Fibroblast of lung (primary cell): ENCODE measurements at regions not wholly inside any gene's neighbourhood (a gene's known extent, or its start where the extent isn't known, plus 50 kb on each side); places are given as distances from the start of the nearest gene placed in this dataset.

Experiments
- DNase-seq, 2 donors: peaks; one replicate each; pipeline versions ENCODE4 v3.0.0 to v3.0.0-alpha.2; 2010; ENCODE audit warnings: low read depth in 2 of 2
- H2AFZ ChIP-seq: 2 replicates; pipeline ENCODE4 v1.5.1; 2012; ENCODE audit warnings: low read length, control low read depth, inconsistent platforms
- H3K27ac ChIP-seq: 2 replicates; pipeline ENCODE4 v1.5.1; 2011; ENCODE audit warnings: low read length, control low read depth; ENCODE audit not compliant: insufficient read depth
- H3K27me3 ChIP-seq: 2 replicates; pipeline ENCODE4 v1.5.1; 2011; ENCODE audit warnings: mild to moderate bottlenecking, low read length; ENCODE audit not compliant: control insufficient read depth, insufficient read depth
- H3K36me3 ChIP-seq: 2 replicates; pipeline ENCODE4 v1.5.1; 2011; ENCODE audit warnings: low read length; ENCODE audit not compliant: control insufficient read depth, insufficient read depth
- H3K4me1 ChIP-seq: 2 replicates; pipeline ENCODE4 v1.5.1; 2011; ENCODE audit warnings: low read length; ENCODE audit not compliant: control insufficient read depth, insufficient read depth; ENCODE audit errors: extremely low read depth
- H3K4me2 ChIP-seq: 2 replicates; pipeline ENCODE4 v1.5.1; 2011; ENCODE audit warnings: low read length, control low read depth; ENCODE audit not compliant: insufficient read depth; ENCODE audit errors: extremely low read depth
- H3K4me3 ChIP-seq, 4 experiments: fragments of 200-600 bp in 1 of 4; sonication (generic) in 1 of 4; replicated peaks in 1 of 4; 2 replicates each; pipeline ENCODE4 v1.5.1; 2011 to 2016; ENCODE audit warnings: low read length in 4 of 4, low read depth in 3 of 4, mild to moderate bottlenecking in 3 of 4, control low read depth in 2 of 4, inconsistent platforms in 1 of 4, mixed read lengths in 1 of 4; ENCODE audit not compliant: insufficient read depth in 1 of 4; ENCODE audit errors: control extremely low read depth in 1 of 4
- H3K79me2 ChIP-seq: 2 replicates; pipeline ENCODE4 v1.5.1; 2012; ENCODE audit warnings: mild to moderate bottlenecking, low read length, inconsistent platforms; ENCODE audit not compliant: control insufficient read depth, insufficient read depth
- H3K9ac ChIP-seq: 2 replicates; pipeline ENCODE4 v1.5.1; 2011; ENCODE audit warnings: mild to moderate bottlenecking, low read length, control low read depth; ENCODE audit not compliant: insufficient read depth
- H3K9me3 ChIP-seq: 2 replicates; pipeline ENCODE4 v1.5.1; 2012; ENCODE audit warnings: low read depth, low read length; ENCODE audit not compliant: control insufficient read depth, insufficient read depth
- H4K20me1 ChIP-seq: 2 replicates; pipeline ENCODE4 v1.5.1; 2011; ENCODE audit warnings: low read length; ENCODE audit not compliant: control insufficient read depth, insufficient read depth; ENCODE audit errors: extremely low read depth
- CTCF ChIP-seq, 2 donors: IDR thresholded peaks in 1 of 2; conservative IDR thresholded peaks in 1 of 2; 1 replicate in 1 of 2; 2 replicates in 1 of 2; pipeline ENCODE4 v1.5.1; 2011 to 2012; ENCODE audit warnings: low read length in 2 of 2, control low read depth in 1 of 2, inconsistent platforms in 1 of 2, low read depth in 1 of 2, mild to moderate bottlenecking in 1 of 2
- EZH2 ChIP-seq: IDR thresholded peaks from 2 replicates; pipeline ENCODE4 v1.5.1; 2012; ENCODE audit warnings: low read length, control low read depth, mild to moderate bottlenecking; ENCODE audit errors: missing control alignments

GRCh38 chr6:168133168-168133561, 54.2 kb upstream of the FRMD1 start:
- Histone ChIP-seq H3K79me2 (no peaks in the 10 kb centered on the region), H4K20me1 (no peaks in the 10 kb centered on the region), H3K4me1 (peaks cover 2% of the 10 kb centered on the region), H3K4me2 (peak overlapping the region; percentile 60), H3K9me3 (no peaks in the 10 kb centered on the region), H3K36me3 (no peaks in the 10 kb centered on the region), H2AFZ (no peak overlapping the region), H3K4me3 (peak overlapping the region in 1 of 4 experiments; percentile 44), H3K27me3 (no peaks in the 10 kb centered on the region), H3K9ac (no peak overlapping the region), H3K27ac (peak overlapping the region; percentile 67)
- TF ChIP-seq EZH2 (no peak), CTCF (conservative IDR thresholded peaks at IDR 0.05 in 1 of 2, IDR thresholded peaks at IDR 0.05 in 1 of 2; ENCODE audit: low read depth in 1 of 2, low read length in 2 of 2) (no peak)
- peak; percentile 62 to 65 for DNase-seq

- Histone ChIP-seq H3K27me3 (no peaks in the 10 kb centered on the region), H2AFZ (peak overlapping the region; percentile 52), H3K4me1 (peaks cover 2% of the 10 kb centered on the region), H3K9me3 (no peaks in the 10 kb centered on the region), H3K4me3 (peak overlapping the region in 1 of 4 experiments; percentile 44), H3K27ac (peak overlapping the region; percentile 67), H3K9ac (no peak overlapping the region), H3K36me3 (no peaks in the 10 kb centered on the region), H4K20me1 (no peaks in the 10 kb centered on the region), H3K4me2 (peak overlapping the region; percentile 77), H3K79me2 (no peaks in the 10 kb centered on the region)
- DNase-seq = peak; percentile 51 to 82
- peak; percentile 31 to 33 for TF ChIP-seq CTCF (conservative IDR thresholded peaks at IDR 0.05 in 1 of 2, IDR thresholded peaks at IDR 0.05 in 1 of 2; ENCODE audit: low read depth in 1 of 2, low read length in 2 of 2)
- no peak for TF ChIP-seq EZH2
Measured at GRCh38 chr6:168132531-168133167, 53.6 kb upstream of the FRMD1 start.

GRCh38 chr6:168131464-168132415, 52.7 kb upstream of the FRMD1 start:
- DNase-seq = no peak
- no peaks in the 10 kb centered on the region for H3K27me3 ChIP-seq
- no peaks in the 10 kb centered on the region for H3K36me3 ChIP-seq
- no peaks in the 10 kb centered on the region for H3K79me2 ChIP-seq
- H3K9ac ChIP-seq = no peak overlapping the region
- TF ChIP-seq EZH2 (no peak), CTCF (conservative IDR thresholded peaks at IDR 0.05 in 1 of 2, IDR thresholded peaks at IDR 0.05 in 1 of 2; ENCODE audit: low read depth in 1 of 2, low read length in 2 of 2) (no peak)
- H3K9me3 ChIP-seq = no peaks in the 10 kb centered on the region
- peaks cover 2% of the 10 kb centered on the region for H3K4me1 ChIP-seq
- no peaks in the 10 kb centered on the region for H4K20me1 ChIP-seq
- H3K4me2 ChIP-seq = peak overlapping the region; percentile 77
- no peak overlapping the region for H2AFZ ChIP-seq
- no peak overlapping the region for H3K4me3 ChIP-seq
- peak overlapping the region; percentile 41 for H3K27ac ChIP-seq
